GM19238 (cell line): ENCODE measurements at regions not wholly inside any gene's neighbourhood (a gene's known extent, or its start where the extent isn't known, plus 50 kb on each side); places are given as distances from the start of the nearest gene placed in this dataset.
"Not testable (repeated sequence)": the region's sequence is repeated elsewhere in the genome, so short reads cannot be mapped to it uniquely, and the experiment has no call there.

Experiments used
- DNase-seq: peaks from one replicate; pipeline ENCODE4 v3.0.0; 2011; ENCODE audit warnings: low spot score; ENCODE audit not compliant: insufficient read length

DNA sequence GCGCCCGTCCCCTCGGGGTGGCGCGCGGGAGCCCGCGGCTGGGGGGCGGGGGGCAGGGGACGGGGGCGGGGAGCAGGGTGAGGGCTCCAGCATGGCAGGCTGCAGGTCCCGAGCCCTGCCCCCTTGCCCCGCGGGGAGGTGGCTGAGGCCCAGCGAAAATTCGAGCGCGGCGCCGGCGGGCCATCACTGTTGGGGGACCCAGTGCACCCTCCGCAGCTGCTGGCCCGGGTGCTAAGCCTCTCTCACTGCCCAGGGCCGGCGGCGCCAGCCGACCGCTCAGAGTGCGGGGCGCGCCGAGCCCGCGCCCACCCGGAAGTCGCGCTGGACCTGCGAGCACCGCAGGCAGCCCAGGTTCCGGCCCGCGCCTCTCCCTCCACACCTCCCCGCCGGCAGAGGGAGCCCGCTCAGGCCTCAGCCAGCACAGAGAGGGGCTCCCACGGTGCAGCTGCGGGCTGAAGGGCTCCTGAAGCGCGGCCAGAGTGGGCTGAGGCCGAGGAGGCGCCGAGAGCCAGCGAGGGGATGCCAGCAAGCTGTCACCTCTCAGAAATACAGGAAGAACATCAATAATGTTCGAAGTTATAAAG is 290.8 kb upstream of the PRSS16 start:
- not testable (repeated sequence) for DNase-seq

DNA sequence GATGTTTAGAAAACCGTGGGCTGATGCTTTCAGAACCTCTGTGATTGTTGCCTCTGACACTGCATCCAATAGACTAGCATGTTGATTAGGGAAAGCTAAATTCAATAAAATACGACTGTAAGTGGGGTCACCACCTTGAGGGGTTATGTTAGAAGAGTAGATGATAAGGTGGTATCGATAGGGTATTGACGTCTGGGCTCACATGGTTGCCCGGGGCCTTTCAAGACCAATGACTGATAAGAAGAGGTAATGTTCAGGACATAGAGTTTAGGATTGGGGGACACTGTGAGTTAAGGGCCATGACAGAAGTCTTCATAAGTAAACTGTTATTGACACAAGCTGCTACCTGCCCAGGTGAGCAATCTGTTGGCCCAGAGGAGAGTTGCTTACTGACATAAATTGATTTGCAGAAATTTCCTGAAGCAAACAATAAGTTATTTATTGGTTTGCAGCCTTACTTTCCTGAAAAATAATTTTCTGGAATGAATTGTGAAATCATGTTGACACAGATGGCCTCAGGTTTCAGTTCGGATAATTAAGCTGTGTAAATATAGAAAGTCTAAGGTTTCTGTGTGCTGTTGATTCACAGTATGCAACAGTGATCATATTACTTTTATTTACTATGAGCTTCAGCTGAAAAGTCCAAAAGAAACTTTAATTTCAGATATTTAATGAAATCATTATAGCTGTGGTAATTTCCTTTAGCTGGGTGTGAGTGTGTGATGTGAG is 289.9 kb upstream of the PRSS16 start:
- DNase-seq = not testable (repeated sequence)

DNA sequence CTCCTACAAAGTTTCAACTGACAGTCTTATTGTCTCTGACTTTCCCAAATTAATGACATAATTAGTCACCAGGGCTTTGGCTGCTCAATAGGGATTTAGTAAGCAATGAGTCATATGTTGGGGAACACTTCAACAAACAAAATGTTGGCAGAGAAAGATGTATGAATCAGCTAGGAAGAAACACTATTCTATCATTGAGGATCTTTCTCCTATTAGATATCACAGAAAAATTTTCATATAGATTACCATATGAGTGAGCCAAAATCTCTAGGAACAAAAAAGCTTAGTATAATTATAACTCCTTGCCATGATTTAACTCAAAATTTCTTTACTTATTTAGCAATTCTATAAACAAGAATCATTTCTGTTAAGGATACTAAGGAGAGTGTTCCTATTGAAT is 286.3 kb upstream of the PRSS16 start:
- DNase-seq = not testable (repeated sequence)

DNA sequence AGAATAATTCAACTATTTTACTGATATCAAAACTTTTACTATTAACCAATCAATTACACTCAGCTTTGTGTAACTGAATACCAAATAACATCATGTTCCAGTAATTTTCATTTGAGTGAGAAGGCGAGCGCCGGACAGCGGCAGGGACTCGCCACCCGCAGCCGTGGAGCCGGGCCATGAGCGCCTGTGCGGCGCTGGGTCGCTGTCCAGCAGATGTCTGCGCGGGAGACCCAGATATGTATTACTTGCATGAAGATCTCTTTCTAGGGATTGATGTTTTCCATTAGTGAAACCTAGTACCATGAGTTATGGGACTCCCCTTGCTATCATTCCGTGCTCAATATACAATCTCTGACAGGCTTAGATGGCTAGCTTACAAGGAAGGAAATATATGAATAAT is 245.1 kb upstream of the PRSS16 start:
- DNase-seq = no peak

DNA sequence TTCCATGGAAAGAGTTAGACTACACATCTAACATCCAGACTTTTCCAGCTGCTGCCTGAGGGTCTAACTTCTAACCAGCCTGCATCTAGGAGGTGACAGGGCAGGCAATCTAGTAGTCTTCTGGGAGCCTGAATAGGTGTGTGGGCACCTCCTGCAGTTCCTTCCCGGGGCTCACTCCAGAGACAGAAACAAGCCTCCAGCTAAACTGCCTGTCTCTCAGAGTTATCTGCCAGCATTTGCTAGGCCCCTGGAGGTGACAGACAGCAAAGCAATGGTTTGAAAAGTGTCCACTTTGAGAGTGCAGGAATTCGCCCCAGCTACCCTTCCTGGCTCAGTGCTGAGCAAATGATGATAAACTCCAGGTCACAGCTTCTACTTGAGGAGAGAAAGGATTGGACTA is 240.5 kb upstream of the PRSS16 start:
- DNase-seq = no peak

DNA sequence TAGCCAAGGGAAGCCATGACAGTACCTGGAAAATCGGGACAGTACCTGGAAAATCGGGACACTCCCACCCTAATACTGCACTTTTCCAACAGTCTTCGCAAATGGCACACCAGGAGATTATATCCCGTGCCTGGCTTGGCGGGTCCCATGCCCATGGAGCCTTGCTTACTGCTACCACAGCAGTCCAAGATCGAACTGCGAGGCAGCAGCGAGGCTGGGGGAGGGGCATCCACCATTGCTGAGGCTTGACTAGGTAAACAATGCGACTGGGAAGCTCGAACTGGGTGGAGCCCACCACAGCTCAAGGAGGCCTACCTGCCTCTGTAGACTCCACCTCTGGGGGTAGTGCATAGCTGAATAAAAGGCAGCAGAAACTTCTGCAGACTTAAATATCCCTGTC is 238.9 kb upstream of the PRSS16 start:
- not testable (repeated sequence) for DNase-seq

DNA sequence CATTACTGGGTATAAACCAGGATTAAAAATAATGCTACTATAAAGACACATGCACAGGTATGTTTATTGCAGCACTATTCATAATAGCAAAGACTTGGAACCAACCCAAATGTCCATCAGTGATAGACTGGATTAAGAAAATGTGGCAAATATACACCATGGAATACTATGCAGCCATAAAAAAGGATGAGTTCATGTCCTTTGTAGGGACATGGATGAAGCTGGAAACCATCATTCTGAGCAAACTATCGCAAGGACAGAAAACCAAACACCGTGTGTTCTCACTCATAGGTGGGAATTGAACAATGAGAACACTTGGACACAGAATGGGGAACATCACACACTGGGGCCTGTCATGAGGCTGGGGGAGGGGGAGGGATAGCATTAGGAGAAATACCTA is 233.4 kb upstream of the PRSS16 start:
- DNase-seq = not testable (repeated sequence)

DNA sequence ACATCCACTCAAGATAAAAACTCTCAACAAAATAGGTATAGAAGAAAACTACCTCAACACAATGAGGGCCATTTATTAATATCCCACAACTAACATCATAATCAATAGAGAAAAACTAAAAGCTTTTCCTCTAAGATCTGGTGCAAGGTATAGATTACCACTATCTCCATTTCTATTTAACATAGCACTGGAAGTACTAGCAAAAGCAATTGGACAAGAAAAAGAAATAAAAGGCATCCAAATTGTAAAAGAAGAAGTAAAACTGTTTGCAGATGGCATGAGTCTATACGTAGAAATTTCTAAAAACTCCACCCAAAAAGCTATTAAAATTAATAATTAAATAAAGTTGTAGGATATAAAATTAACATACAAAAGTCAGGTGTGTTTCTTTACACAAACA is 230.8 kb upstream of the PRSS16 start:
- no peak for DNase-seq

DNA sequence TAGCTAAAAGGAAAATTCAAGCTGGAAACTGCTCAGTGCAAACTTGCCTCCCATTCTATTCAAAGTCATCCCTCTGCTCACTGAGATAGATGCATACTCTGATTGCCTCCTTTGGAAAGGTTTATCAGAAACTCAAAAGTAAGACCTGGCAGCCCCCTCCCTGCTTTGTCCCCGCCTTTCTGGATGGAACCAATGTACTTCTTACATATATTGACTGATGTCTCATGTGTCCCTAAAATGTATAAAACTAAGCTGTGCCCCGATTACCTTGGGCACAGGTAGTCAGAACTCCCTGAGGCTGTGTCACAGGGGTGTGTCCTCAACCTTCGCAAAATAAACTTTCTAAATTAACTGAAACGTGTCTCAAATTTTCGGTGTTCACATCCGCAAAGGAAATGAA is 229.1 kb upstream of the PRSS16 start:
- not testable (repeated sequence) for DNase-seq

DNA sequence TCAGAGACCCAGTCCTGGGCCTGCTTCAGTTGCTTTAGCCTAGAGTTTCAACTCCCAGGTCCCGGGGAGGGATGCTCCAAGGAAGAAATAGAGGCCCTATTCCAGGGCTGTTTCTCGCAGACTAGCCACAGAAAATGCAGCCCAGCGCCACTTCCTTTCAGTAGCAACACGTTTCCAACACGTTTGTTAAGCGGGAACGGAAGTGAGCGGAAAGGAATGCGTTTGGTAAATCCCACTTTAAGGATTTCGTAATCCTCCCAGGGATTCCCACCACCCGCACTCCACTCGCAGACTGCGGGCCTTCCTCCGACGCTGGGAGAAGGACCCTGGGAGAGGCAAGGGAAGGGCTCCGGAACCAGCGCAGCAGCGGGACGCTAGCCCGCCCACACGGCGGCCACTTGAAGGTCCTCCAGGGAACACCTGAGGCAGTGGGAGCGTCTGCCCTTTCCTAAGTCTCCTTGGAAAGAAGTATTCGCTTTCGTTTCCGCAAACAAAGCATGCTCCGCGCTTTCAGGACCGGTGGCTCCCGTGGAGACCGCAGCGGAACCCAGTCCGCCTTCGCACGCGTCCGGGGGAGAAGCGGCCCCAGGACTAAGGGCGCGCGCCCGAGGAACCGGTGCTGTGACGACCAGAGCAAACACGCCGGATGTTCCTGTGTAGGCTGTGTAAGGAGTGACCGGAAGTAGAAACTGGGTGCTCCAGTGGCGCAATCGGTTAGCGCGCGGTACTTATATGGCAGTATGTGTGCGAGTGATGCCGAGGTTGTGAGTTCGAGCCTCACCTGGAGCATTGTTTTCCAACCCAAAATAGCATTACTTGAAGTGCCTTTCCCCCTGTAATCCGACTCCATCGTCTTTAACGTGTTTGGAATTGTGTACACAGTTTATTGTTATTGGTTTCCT is 227.6 kb upstream of the PRSS16 start:
- peak; percentile 67 for DNase-seq

DNA sequence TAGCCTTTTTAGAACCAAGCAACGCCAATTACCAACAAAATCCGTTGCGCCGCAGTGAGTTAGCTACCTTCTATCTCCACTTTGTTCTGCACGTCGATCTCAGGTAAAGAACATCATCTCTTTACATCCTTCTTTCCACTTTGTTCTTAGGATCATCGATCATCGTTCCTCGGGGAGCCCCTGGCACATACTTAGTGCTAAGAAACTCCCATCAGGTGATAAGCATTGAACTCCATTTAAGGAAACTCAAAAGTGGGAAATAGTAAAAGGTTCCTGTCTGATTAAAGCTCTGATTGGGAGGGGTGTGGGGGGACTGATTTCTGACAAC is 227.0 kb upstream of the PRSS16 start:
- no peak for DNase-seq

DNA sequence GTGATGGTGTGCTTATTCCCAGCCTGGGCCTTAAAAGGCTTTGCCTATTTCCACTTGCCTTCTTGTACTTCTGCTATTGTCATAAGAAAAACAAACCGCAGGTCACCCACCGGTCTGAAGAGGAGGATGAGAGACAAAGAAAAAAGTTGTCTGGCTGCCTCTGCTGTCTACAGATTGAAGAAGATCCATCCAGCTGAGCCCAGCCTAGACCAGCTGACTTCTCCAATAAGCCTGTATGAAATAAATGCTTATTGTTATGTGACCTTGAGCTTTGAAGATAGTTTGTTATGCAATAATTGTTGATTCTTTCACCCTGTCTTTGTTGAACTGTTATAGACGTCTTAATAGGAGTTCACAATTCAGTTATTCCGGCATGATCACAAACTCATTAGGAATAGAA is 223.8 kb upstream of the PRSS16 start:
- no peak for DNase-seq

DNA sequence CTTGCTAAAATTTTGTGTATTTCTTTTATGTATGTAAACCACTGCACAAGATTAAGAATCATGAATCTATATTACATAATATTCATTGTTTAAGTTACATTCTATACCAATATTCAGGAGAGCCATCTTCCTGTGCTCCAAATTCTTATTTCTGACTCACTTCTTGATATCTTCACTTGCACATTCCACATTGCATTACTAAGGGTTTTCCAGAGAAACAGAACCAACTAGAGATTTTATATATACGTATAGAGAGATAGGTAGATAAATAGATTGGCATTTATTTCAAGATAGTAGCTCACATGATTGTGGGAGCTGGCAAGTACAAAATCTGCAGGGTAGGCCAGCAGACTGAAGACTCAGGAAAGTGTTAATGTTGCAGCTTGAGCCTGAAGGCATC is 222.2 kb upstream of the PRSS16 start:
- DNase-seq = no peak

DNA sequence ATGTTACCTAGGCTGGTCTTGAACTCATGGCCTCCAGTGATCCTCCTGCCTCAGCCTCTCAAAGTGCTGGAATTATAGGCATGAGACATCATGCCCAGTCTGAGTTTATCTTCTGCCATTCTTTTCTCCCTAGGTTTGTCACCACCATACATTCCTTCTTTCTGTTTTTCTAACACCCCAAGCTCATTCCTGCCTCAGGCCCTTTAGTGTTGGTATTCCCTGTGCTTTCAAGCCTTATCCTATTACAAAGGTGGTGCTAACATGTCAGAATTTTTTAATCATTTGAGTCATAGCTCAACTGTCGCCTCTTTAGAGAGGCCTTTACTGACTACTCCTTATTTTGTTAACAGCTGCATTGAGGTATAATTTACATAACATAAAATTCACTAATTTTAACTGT is 221.1 kb upstream of the PRSS16 start:
- no peak for DNase-seq

DNA sequence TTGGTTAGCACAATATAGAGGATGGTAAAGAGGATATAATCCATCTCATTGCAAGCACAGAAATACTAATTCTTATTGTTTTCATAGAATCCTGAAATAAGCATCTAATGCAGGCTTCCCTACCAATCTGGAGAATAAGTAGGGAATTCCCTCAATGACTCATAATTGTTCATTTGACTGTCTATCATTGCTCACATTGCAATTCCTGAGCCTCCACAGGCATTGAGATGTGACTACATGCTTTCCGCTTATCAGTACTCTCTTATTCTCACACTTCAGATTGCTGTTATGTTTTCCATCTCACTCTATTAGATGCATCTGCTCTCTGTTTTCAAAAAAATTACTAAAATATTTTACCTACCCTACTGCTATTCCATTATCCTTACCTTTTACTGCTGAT is 216.2 kb upstream of the PRSS16 start:
- no peak for DNase-seq

DNA sequence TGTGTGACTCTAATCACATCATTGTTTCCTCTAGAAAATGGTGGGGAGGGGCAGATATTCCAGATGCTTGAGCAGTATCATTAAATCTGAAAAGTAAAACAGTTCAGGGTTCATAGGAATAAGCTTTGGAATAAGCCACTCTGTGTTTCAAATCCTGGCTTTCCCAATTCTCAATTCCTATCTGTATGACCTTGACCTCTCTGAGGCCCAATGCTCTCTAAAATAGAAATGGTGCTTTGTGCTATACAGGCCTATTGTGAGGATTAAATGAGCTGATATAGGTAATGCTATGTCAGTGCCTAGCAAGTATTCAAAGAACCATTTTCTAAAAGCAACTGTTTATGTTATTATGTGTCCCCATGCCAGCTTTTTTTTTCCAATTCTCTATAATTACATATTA is 209.0 kb upstream of the PRSS16 start:
- no peak for DNase-seq

DNA sequence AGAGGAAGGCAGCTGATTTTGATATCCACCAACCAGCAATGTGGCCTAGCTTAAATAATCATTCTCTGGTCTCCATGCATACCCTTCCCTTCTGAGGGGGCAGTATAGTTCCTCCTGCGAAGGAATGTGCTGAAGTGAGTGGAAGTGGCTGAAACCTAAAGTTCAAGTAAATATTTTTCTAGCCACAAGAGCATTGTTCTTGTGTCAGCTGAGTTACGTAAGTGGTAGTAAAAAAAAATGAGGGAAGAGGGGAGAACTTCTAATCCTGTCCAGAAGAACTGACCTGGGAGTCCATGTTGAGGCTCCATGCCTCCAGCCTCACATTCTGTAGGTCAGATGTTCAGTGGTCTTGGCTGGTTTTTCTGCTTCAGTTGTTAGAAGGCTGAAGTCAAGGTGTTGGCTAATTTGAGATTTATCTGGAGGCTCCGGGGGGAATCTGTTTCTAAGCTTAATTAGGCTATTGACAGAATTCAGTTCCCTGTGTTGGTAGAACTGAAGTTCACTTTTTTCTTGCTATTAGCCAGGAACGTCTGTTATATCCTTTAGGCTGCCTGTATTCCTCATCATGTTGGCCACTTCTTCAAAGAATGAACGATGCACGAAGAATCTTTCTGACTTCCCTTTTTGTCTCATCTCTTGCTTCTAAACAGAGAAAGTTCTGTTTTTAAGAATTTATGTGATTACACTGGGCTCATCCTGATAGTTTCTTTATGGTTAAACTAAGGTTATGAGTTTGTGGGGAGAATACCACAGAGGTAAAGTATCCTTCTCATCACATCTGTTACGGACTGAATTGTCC is 207.1 kb upstream of the PRSS16 start:
- DNase-seq = no peak

DNA sequence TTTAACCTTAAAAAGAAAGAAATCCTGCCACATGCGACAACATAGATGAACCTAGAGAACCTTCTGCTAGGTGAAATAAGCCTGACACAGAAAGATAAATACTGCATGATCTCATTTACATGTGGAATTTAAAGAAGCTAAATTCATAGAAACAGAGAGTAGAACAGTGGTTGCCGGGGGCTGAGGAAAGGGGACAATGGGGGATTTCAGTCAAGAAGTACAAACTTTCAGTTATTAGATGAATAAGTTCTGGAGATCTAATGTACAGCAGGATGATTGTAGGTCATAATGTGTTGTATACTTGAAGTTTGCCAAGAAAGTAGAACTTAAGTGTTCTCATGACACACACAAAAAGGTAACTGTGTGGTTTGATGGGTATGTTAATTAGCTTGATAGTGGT is 204.3 kb upstream of the PRSS16 start:
- no peak for DNase-seq

DNA sequence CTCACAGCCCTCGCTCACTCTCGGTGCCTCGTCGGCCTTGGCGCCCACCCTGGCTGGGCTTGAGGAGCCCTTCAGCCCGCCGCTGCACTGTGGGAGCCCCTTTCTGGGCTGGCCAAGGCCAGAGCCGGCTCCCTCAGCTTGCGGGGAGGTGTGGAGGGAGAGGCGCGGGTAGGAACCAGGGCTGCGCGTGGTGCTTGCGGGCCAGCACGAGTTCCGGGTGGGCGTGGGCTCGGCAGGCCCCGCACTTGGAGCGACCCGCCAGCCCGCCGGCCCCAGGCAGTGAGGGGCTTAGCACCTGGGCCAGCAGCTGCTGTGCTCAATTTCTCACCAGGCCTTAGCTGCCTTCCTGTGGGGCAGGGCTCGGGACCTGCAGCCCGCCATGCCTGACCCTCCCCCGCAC is 202.4 kb upstream of the PRSS16 start:
- not testable (repeated sequence) for DNase-seq

DNA sequence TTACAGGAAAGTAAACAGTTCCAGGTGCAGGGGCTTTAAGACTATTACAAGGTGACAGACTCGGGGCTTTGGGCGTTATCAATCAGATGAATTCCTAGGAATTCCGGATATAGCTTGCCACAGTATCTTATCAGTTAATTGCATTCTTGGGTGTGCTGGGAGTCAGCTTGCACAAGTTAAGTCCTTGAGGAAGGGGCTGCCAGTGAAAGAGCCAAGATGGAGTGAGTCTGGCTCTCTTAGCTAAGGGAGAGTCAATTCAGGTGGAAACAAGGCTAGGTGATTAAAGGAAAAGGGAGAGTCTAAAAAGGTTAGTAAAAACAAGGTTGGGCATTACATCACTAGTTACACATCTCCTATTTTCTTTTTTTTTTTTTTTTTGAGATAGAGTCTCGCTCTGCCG is 199.8 kb upstream of the PRSS16 start:
- not testable (repeated sequence) for DNase-seq

DNA sequence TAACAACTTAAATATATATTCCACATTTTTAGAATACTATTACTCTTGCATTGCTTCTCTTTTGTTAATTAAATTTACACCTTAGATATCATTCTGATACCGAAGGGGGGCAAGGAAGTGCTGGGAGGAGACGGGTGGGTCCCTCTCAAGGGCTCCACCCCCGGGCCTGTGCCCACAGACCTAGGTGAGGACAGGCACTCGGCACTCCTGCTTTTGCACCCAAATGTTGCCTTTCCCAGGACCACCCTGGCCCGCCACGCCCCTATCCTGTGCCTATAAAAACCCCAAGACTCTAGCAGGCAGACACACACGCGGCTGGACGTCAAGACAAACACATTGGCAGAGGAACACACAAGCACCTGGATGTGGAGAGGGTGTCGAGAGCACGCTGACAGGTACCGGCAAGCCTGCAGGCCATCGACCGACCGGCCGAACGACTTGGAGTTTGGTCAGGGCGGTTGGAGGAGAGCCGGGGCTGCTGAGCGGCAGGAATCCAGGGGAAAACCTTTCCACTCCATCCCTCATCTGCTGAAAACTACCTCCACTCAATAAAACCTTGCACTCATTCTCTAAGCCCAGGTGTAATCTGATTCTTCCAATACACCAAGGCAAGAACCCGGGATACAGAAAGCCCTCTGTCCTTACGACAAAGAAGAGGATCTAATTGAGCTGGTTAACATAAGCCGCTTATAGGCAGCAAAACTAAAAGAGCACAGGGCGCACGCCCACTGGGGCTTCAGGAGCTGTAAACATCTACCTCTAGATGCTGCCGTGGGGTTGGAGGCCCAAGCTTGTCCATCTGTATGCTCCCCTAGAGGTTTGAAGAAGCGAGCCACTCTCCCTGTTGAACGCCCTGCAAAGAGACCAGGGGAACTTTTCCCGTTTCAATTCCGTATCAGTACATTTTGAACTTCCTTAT is 197.4 kb upstream of the PRSS16 start:
- DNase-seq = no peak
